Stomach (tissue), 4 donors: ENCODE measurements at regions not wholly inside any gene's neighbourhood (a gene's known extent, or its start where the extent isn't known, plus 50 kb on each side); places are given as distances from the start of the nearest gene placed in this dataset.

Experiments
- POLR2A ChIP-seq, 4 donors: fragments of 450-650 bp; IDR thresholded peaks; one replicate each; pipeline ENCODE4 v1.6.1; 2016; ENCODE audit warnings: antibody characterized with exemption in 4 of 4, control low read depth in 2 of 4, mild to moderate bottlenecking in 1 of 4, moderate library complexity in 1 of 4
- POLR2AphosphoS5 ChIP-seq, 3 donors: sonication (generic); formaldehyde crosslinking; IDR thresholded peaks; one replicate each; pipeline ENCODE4 v1.6.1; 2016; ENCODE audit warnings: antibody characterized with exemption in 3 of 3
- TF ChIP-seq, protein P1 (sequence below), 7 experiments: fragments of 450-650 bp in 4 of 7; fragments of 200-600 bp in 3 of 7; sonication (generic) in 3 of 7; IDR thresholded peaks; one replicate each; pipeline ENCODE4 v1.5.1; 2016 to 2019; ENCODE audit warnings: antibody characterized with exemption in 7 of 7, control low read depth in 2 of 7, mild to moderate bottlenecking in 1 of 7

- TF ChIP-seq POLR2A (IDR thresholded peaks at IDR 0.05): no peak
- TF ChIP-seq, protein P1, sequence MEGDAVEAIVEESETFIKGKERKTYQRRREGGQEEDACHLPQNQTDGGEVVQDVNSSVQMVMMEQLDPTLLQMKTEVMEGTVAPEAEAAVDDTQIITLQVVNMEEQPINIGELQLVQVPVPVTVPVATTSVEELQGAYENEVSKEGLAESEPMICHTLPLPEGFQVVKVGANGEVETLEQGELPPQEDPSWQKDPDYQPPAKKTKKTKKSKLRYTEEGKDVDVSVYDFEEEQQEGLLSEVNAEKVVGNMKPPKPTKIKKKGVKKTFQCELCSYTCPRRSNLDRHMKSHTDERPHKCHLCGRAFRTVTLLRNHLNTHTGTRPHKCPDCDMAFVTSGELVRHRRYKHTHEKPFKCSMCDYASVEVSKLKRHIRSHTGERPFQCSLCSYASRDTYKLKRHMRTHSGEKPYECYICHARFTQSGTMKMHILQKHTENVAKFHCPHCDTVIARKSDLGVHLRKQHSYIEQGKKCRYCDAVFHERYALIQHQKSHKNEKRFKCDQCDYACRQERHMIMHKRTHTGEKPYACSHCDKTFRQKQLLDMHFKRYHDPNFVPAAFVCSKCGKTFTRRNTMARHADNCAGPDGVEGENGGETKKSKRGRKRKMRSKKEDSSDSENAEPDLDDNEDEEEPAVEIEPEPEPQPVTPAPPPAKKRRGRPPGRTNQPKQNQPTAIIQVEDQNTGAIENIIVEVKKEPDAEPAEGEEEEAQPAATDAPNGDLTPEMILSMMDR (IDR thresholded peaks at IDR 0.05): no peak
- TF ChIP-seq POLR2AphosphoS5 (IDR thresholded peaks at IDR 0.05): no peak
These were observed 59.8 kb upstream of the SMNDC1 start for GRCh38 chr10:110364531-110364937.
